Colonic mucosa (tissue), 4 donors: ENCODE measurements at regions not wholly inside any gene's neighbourhood (a gene's known extent, or its start where the extent isn't known, plus 50 kb on each side); places are given as distances from the start of the nearest gene placed in this dataset.

ENCODE experiments used
- DNase-seq: peaks from one replicate; pipeline ENCODE4 v3.0.0-alpha.2; 2020
- H3K27ac ChIP-seq: fragments of 200-600 bp; one replicate; pipeline ENCODE4 v1.8.0; 2021
- H3K27me3 ChIP-seq: fragments of 200-600 bp; one replicate; pipeline ENCODE4 v1.8.0; 2021
- H3K36me3 ChIP-seq: fragments of 200-600 bp; one replicate; pipeline ENCODE4 v1.8.0; 2021
- H3K4me1 ChIP-seq: fragments of 200-600 bp; one replicate; pipeline ENCODE4 v1.8.0; 2021; ENCODE audit warnings: mild to moderate bottlenecking
- H3K4me3 ChIP-seq: fragments of 200-600 bp; one replicate; pipeline ENCODE4 v1.8.0; 2021
- H3K9ac ChIP-seq, 2 donors: one replicate each; pipeline ENCODE4 v1.7.0; 2013; ENCODE audit warnings: control low read depth in 2 of 2, low read depth in 2 of 2, low read length in 2 of 2
- H3K9me3 ChIP-seq: fragments of 200-600 bp; one replicate; pipeline ENCODE4 v1.8.0; 2021
- CTCF ChIP-seq: fragments of 200-600 bp; IDR thresholded peaks from one replicate; pipeline ENCODE4 v1.8.0; 2022; ENCODE audit warnings: antibody characterized with exemption, mild to moderate bottlenecking
- intact Hi-C: fragments of 100-400 bp; cut with DNase I; formaldehyde crosslinking; loops from one replicate; pipeline ENCODE4 v1.14.1; 2022
- donor health status: healthy.
- donor health status: DM: no; HTN: no; CAD: no.
- donor health status: DM: no; HTN: no; CAD: no.

- TF ChIP-seq CTCF = no peak
- H3K36me3 ChIP-seq = no peaks in the 10 kb centered on the region
- no peak overlapping the region for H3K4me3 ChIP-seq
- no peaks in the 10 kb centered on the region for H3K9me3 ChIP-seq
- H3K9ac ChIP-seq = no peak overlapping the region
- H3K27ac ChIP-seq = no peak overlapping the region
- no peaks in the 10 kb centered on the region for H3K4me1 ChIP-seq
- intact Hi-C loops = no loop called here
- no peaks in the 10 kb centered on the region for H3K27me3 ChIP-seq
- no peak for DNase-seq
Measured at GRCh38 chr9:7906783-7907550, 107.4 kb upstream of the DMAC1 start.

- no peaks in the 10 kb centered on the region for H3K27me3 ChIP-seq
- H3K9ac ChIP-seq = no peak overlapping the region
- no peaks in the 10 kb centered on the region for H3K9me3 ChIP-seq
- H3K27ac ChIP-seq = no peak overlapping the region
- DNase-seq = no peak
- no peaks in the 10 kb centered on the region for H3K36me3 ChIP-seq
- no peak for TF ChIP-seq CTCF
- intact Hi-C loops = no loop called here
- no peak overlapping the region for H3K4me3 ChIP-seq
- no peaks in the 10 kb centered on the region for H3K4me1 ChIP-seq
Measured at GRCh38 chr9:7901621-7902020, 102.0 kb upstream of the DMAC1 start.

DNA sequence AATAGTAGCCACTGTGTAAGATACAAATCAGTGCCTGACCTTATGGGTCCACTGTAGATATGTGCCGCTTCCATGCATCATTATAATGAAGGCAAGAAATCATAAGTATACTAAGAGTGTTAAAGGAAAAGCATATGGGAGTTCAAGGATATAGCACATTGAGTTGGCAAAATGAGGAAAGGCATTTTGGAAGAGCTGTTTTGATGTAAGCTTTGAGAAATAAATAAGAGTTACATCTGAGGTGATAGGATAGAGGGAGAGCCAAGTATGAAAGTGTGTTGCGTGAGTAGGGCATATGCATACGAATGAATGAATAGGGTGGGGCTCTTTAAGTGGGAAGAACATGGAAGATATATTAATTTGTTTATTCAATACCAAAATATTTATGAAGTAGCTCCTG, 101.0 kb upstream of the DMAC1 start:
- H3K9me3 ChIP-seq = no peaks in the 10 kb centered on the region
- intact Hi-C loops = no loop called here
- no peak for DNase-seq
- H3K27ac ChIP-seq = no peak overlapping the region
- H3K27me3 ChIP-seq = no peaks in the 10 kb centered on the region
- no peak overlapping the region for H3K9ac ChIP-seq
- H3K4me3 ChIP-seq = no peak overlapping the region
- TF ChIP-seq CTCF = no peak
- H3K36me3 ChIP-seq = no peaks in the 10 kb centered on the region
- no peaks in the 10 kb centered on the region for H3K4me1 ChIP-seq

DNA sequence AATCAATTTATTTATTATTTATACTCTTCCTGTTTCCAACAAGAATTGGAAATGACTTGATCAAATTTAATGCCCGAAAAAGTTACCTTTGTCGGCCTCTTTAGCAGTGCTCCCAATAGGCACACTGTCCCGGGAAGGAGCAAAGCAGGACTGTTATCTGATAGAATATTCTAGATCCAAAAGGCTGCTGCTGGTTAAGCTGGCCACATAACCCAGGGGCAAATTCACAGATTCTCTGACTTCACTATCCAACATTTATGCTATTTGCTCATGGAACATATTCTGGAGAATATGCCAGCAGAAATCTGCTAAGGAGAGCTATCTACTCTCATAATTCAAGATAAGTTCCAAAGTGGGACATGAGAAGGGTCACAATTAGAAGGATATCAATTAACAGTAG, 100.2 kb upstream of the DMAC1 start:
- Histone ChIP-seq H3K4me3 (no peak overlapping the region), H3K4me1 (no peaks in the 10 kb centered on the region), H3K27ac (no peak overlapping the region), H3K9me3 (no peaks in the 10 kb centered on the region), H3K36me3 (no peaks in the 10 kb centered on the region), H3K9ac (no peak overlapping the region), H3K27me3 (no peaks in the 10 kb centered on the region)
- no peak for DNase-seq
- no peak for TF ChIP-seq CTCF
- intact Hi-C loops = no loop called here

DNA sequence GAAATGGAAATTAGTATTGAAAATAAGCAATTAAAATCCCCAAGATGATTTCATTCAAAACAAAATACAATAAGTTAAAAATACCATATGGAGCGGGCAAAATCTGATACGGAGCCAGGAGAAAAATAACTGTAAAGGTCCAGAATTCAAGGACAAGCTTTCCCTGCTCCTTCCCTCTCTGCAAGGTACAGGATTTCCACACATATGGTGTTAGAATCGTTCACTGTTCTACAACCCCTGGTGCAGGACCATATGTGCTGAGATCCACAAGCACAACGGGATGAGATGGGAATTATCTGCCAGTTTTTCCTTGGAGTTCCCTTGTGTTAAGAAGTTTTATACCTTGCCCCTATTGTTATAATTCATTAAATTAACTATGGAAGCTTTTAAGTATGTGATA, 94.7 kb upstream of the DMAC1 start:
- no peaks in the 10 kb centered on the region for H3K27me3 ChIP-seq
- H3K9me3 ChIP-seq = no peaks in the 10 kb centered on the region
- H3K36me3 ChIP-seq = no peaks in the 10 kb centered on the region
- no peak overlapping the region for H3K4me3 ChIP-seq
- no peak for TF ChIP-seq CTCF
- no peaks in the 10 kb centered on the region for H3K4me1 ChIP-seq
- no peak for DNase-seq
- H3K9ac ChIP-seq = no peak overlapping the region
- H3K27ac ChIP-seq = no peak overlapping the region
- intact Hi-C loops = no loop called here
